A549 (cell line): ENCODE measurements at regions not wholly inside any gene's neighbourhood (a gene's known extent, or its start where the extent isn't known, plus 50 kb on each side); places are given as distances from the start of the nearest gene placed in this dataset.

ENCODE experiments used
- ESRRA ChIP-seq: fragments of 150-350 bp; IDR thresholded peaks from 2 replicates; pipeline ENCODE4 v1.6.1; 2014; ENCODE audit warnings: mild to moderate bottlenecking, low read length, borderline replicate concordance
- HOXA7 ChIP-seq: fragments of 250-450 bp; sonication (Bioruptor Pico); IDR thresholded peaks from 2 replicates; pipeline ENCODE4 v1.5.0; 2020; ENCODE audit warnings: mild to moderate bottlenecking, moderate library complexity
- MAZ ChIP-seq: fragments of 150-350 bp; IDR thresholded peaks from 2 replicates; pipeline ENCODE4 v1.6.1; 2014; ENCODE audit warnings: antibody characterized with exemption, low read depth, low read length, borderline replicate concordance
- NFE2L2 ChIP-seq: fragments of 150-350 bp; conservative IDR thresholded peaks from 2 replicates; pipeline ENCODE4 v1.6.1; 2014; ENCODE audit warnings: low read length
- NPAS2 ChIP-seq: fragments of 250-450 bp; sonication (Bioruptor Pico); IDR thresholded peaks from 2 replicates; pipeline ENCODE4 v1.8.0; 2022; ENCODE audit warnings: mild to moderate bottlenecking, moderate library complexity, borderline replicate concordance
- RAD21 ChIP-seq, 2 experiments: fragments of >200 bp in 1 of 2; sonication (Bioruptor Twin) in 1 of 2; formaldehyde crosslinking in 1 of 2; IDR thresholded peaks in 1 of 2; conservative IDR thresholded peaks in 1 of 2; 2 replicates in 1 of 2; 3 replicates in 1 of 2; pipeline ENCODE4 v1.6.1; 2012 to 2018; ENCODE audit warnings: inconsistent platforms in 1 of 2
- RARB ChIP-seq: fragments of 250-450 bp; sonication (Bioruptor Pico); IDR thresholded peaks from 2 replicates; pipeline ENCODE4 v1.8.0; 2021; ENCODE audit warnings: mild to moderate bottlenecking, moderate library complexity
- RNF2 ChIP-seq: fragments of 200-600 bp; sonication (generic); IDR thresholded peaks from 2 replicates; pipeline ENCODE4 v1.6.1; 2016; ENCODE audit warnings: low read depth, mild to moderate bottlenecking, antibody characterized with exemption, moderate library complexity, borderline replicate concordance
- ZFP36 ChIP-seq: fragments of 450-650 bp; IDR thresholded peaks from 2 replicates; pipeline ENCODE4 v1.6.1; 2014; ENCODE audit warnings: borderline replicate concordance; ENCODE audit not compliant: partially characterized antibody
- TF ChIP-seq, protein P1 (sequence below): fragments of >200 bp; sonication (Bioruptor Twin); formaldehyde crosslinking; IDR thresholded peaks from 3 replicates; pipeline ENCODE4 v1.5.1; 2016
- TF ChIP-seq, protein P2 (sequence below): fragments of 450-650 bp; IDR thresholded peaks from 2 replicates; pipeline ENCODE4 v1.6.1; 2014; ENCODE audit warnings: antibody characterized with exemption
- TF ChIP-seq, protein P3 (sequence below): fragments of 200-600 bp; sonication (generic); IDR thresholded peaks from 2 replicates; pipeline ENCODE4 v1.6.1; 2016; ENCODE audit warnings: antibody characterized with exemption, mild to moderate bottlenecking, moderate library complexity

DNA sequence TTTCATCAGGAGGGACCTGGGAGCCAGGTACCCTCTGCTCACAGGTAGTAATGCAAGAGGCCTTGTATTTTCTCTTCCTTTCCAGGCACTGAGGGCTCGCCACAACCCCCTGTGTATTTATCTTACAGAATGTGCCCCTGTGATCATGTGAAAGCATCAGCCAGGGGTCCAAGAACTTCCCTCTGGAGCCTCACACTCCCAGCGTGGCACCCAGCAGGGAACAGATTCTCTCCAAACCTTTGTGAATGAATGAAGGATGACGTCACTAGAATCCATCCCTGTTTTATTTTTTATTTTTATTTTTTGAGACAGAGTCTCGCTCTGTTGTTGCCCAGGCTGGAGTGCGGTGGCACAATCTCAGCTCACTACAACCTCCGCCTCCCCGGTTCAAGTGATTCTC, 107.3 kb upstream of the IER5L start:
- TF ChIP-seq, protein P1, sequence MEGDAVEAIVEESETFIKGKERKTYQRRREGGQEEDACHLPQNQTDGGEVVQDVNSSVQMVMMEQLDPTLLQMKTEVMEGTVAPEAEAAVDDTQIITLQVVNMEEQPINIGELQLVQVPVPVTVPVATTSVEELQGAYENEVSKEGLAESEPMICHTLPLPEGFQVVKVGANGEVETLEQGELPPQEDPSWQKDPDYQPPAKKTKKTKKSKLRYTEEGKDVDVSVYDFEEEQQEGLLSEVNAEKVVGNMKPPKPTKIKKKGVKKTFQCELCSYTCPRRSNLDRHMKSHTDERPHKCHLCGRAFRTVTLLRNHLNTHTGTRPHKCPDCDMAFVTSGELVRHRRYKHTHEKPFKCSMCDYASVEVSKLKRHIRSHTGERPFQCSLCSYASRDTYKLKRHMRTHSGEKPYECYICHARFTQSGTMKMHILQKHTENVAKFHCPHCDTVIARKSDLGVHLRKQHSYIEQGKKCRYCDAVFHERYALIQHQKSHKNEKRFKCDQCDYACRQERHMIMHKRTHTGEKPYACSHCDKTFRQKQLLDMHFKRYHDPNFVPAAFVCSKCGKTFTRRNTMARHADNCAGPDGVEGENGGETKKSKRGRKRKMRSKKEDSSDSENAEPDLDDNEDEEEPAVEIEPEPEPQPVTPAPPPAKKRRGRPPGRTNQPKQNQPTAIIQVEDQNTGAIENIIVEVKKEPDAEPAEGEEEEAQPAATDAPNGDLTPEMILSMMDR, result no peak
- TF ChIP-seq HOXA7, result no peak
- no peak for TF ChIP-seq RNF2
- TF ChIP-seq, protein P2, sequence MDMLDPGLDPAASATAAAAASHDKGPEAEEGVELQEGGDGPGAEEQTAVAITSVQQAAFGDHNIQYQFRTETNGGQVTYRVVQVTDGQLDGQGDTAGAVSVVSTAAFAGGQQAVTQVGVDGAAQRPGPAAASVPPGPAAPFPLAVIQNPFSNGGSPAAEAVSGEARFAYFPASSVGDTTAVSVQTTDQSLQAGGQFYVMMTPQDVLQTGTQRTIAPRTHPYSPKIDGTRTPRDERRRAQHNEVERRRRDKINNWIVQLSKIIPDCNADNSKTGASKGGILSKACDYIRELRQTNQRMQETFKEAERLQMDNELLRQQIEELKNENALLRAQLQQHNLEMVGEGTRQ, result no peak
- TF ChIP-seq MAZ, result no peak
- no peak for TF ChIP-seq RARB (CRISPR knock-in tag)
- no peak for TF ChIP-seq NFE2L2
- TF ChIP-seq ESRRA, result no peak
- no peak for TF ChIP-seq ZFP36
- TF ChIP-seq, protein P3, sequence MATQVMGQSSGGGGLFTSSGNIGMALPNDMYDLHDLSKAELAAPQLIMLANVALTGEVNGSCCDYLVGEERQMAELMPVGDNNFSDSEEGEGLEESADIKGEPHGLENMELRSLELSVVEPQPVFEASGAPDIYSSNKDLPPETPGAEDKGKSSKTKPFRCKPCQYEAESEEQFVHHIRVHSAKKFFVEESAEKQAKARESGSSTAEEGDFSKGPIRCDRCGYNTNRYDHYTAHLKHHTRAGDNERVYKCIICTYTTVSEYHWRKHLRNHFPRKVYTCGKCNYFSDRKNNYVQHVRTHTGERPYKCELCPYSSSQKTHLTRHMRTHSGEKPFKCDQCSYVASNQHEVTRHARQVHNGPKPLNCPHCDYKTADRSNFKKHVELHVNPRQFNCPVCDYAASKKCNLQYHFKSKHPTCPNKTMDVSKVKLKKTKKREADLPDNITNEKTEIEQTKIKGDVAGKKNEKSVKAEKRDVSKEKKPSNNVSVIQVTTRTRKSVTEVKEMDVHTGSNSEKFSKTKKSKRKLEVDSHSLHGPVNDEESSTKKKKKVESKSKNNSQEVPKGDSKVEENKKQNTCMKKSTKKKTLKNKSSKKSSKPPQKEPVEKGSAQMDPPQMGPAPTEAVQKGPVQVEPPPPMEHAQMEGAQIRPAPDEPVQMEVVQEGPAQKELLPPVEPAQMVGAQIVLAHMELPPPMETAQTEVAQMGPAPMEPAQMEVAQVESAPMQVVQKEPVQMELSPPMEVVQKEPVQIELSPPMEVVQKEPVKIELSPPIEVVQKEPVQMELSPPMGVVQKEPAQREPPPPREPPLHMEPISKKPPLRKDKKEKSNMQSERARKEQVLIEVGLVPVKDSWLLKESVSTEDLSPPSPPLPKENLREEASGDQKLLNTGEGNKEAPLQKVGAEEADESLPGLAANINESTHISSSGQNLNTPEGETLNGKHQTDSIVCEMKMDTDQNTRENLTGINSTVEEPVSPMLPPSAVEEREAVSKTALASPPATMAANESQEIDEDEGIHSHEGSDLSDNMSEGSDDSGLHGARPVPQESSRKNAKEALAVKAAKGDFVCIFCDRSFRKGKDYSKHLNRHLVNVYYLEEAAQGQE, result no peak
- TF ChIP-seq RAD21 (conservative IDR thresholded peaks at IDR 0.05 in 1 of 2, IDR thresholded peaks at IDR 0.05 in 1 of 2), result no peak
- no peak for TF ChIP-seq NPAS2 (CRISPR knock-in tag)
